A673 (cell line): ENCODE measurements at regions not wholly inside any gene's neighbourhood (a gene's known extent, or its start where the extent isn't known, plus 50 kb on each side); places are given as distances from the start of the nearest gene placed in this dataset.

Experiments
- BruUV-seq: library from RNA; stranded (reverse); fragments of 400-500 nt; replicated peaks from 2 replicates; lab custom pipeline; 2021; lab: Mats Ljungman, UMichigan
- CTCF ChIA-PET: fragments of 300-600 bp; sonication (Branson Sonifier 250); formaldehyde crosslinking; loops from one replicate; lab custom pipeline; 2022; ENCODE audit warnings: antibody characterized with exemption; lab: Charles Lee
- POLR2A ChIA-PET: fragments of 300-600 bp; sonication (Branson Sonifier 250); formaldehyde crosslinking; loops from one replicate; lab custom pipeline; 2022; ENCODE audit warnings: antibody characterized with exemption; ENCODE audit not compliant: low non-redundant PET; lab: Charles Lee
- DNase-seq: peaks from one replicate; pipeline ENCODE4 v3.0.0-alpha.2; 2015; ENCODE audit warnings: low spot score
- H3K27ac ChIP-seq: fragments of 200-600 bp; sonication (generic); 2 replicates; pipeline ENCODE4 v1.5.1; 2016; ENCODE audit warnings: mixed run types, low read depth, mild to moderate bottlenecking, mixed read lengths, antibody characterized with exemption, low read length; ENCODE audit not compliant: poor library complexity, severe bottlenecking
- H3K27me3 ChIP-seq: fragments of 200-600 bp; sonication (generic); replicated peaks from 2 replicates; pipeline ENCODE4 v1.6.1; 2017; ENCODE audit warnings: mixed run types, low read depth, mild to moderate bottlenecking, mixed read lengths, antibody characterized with exemption, low read length; ENCODE audit not compliant: insufficient read depth, poor library complexity
- H3K36me3 ChIP-seq: fragments of 200-600 bp; sonication (generic); 2 replicates; pipeline ENCODE4 v1.6.1; 2016; ENCODE audit warnings: mixed run types, mild to moderate bottlenecking, mixed read lengths, antibody characterized with exemption, low read length; ENCODE audit not compliant: insufficient read depth, poor library complexity, severe bottlenecking
- H3K4me1 ChIP-seq: fragments of 200-600 bp; sonication (generic); 2 replicates; pipeline ENCODE4 v1.6.1; 2017; ENCODE audit warnings: mixed run types, mild to moderate bottlenecking, mixed read lengths, antibody characterized with exemption, low read length; ENCODE audit not compliant: insufficient read depth, poor library complexity, severe bottlenecking
- H3K4me3 ChIP-seq: fragments of 200-600 bp; sonication (generic); 2 replicates; pipeline ENCODE4 v1.5.1; 2016; ENCODE audit warnings: low read depth, mixed run types, mild to moderate bottlenecking, mixed read lengths, low read length; ENCODE audit not compliant: poor library complexity, severe bottlenecking
- H3K9me3 ChIP-seq: fragments of 200-600 bp; sonication (generic); 2 replicates; pipeline ENCODE4 v1.6.1; 2016; ENCODE audit warnings: mixed run types, low read depth, mild to moderate bottlenecking, mixed read lengths, antibody characterized with exemption, low read length; ENCODE audit not compliant: poor library complexity, severe bottlenecking
- EZH2 ChIP-seq: fragments of 200-600 bp; sonication (generic); IDR thresholded peaks from 2 replicates; pipeline ENCODE4 v1.6.1; 2017; ENCODE audit warnings: borderline replicate concordance, low read depth, mild to moderate bottlenecking, mixed read lengths, antibody characterized with exemption, low read length; ENCODE audit not compliant: poor library complexity, severe bottlenecking
- intact Hi-C: fragments of 100-400 bp; cut with micrococcal nuclease; formaldehyde crosslinking; loops from one replicate; pipeline ENCODE4 v1.10.0; 2022; ENCODE audit not compliant: unreplicated experiment
- TF ChIP-seq, protein P1 (sequence below): fragments of 300-800, 200-600 bp; sonication (generic); conservative IDR thresholded peaks from 2 replicates; pipeline ENCODE4 v1.5.1; 2017; ENCODE audit warnings: low read depth, mild to moderate bottlenecking, antibody characterized with exemption, low read length, moderate library complexity, mixed read lengths

DNA sequence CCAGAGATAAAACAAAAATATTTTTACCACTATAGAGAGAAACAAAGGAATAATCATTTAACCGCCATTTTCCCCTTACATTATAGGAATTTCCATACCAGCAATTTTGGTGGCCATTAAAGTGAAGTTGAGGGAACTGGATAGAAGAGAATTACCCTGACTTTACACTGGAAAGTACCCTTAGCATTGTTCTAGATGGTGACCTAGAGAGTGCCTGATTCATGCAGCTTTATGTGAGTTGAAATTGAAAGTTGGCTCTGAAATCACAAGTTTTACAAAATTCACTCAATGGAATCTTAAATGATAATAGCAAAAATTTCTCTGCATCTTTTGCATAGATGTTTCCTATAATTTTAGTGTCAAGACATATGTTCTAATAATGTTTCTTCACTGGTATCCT lies 55.7 kb upstream of the PREP start:
- Histone ChIP-seq H3K27me3 (no peaks in the 10 kb centered on the region), H3K4me1 (peaks cover 5% of the 10 kb centered on the region), H3K27ac (no peak overlapping the region), H3K4me3 (no peak overlapping the region), H3K9me3 (no peaks in the 10 kb centered on the region), H3K36me3 (no peaks in the 10 kb centered on the region)
- TF ChIP-seq, protein P1, sequence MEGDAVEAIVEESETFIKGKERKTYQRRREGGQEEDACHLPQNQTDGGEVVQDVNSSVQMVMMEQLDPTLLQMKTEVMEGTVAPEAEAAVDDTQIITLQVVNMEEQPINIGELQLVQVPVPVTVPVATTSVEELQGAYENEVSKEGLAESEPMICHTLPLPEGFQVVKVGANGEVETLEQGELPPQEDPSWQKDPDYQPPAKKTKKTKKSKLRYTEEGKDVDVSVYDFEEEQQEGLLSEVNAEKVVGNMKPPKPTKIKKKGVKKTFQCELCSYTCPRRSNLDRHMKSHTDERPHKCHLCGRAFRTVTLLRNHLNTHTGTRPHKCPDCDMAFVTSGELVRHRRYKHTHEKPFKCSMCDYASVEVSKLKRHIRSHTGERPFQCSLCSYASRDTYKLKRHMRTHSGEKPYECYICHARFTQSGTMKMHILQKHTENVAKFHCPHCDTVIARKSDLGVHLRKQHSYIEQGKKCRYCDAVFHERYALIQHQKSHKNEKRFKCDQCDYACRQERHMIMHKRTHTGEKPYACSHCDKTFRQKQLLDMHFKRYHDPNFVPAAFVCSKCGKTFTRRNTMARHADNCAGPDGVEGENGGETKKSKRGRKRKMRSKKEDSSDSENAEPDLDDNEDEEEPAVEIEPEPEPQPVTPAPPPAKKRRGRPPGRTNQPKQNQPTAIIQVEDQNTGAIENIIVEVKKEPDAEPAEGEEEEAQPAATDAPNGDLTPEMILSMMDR: no peak
- no peak for TF ChIP-seq EZH2
- intact Hi-C loops: no loop called here
- BruUV-seq: no TSS peak
- POLR2A ChIA-PET: no interaction called here
- DNase-seq: no peak
- CTCF ChIA-PET: no interaction called here

DNA sequence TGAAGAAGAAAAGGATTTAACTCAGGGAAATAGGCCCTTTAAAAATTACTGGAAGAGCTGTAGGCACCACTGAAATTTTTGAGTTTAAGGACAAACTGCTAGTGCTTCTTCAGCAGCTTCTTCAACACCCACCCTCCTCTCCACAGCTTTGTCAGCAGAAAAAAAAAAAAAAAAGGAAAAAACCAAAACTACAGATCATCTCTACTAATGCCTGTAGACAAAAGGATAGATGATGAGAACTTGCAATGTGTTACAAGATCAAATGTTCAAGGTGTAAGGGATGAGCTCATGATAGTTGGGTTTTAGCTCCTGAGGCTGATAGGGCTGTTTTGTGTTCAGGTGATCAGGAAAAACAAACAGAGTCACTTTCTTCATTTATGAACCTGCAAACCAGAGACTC lies 55.2 kb upstream of the PREP start:
- Histone ChIP-seq H3K4me1 (peaks cover 9% of the 10 kb centered on the region), H3K9me3 (no peaks in the 10 kb centered on the region), H3K27ac (no peak overlapping the region), H3K27me3 (no peaks in the 10 kb centered on the region), H3K36me3 (no peaks in the 10 kb centered on the region), H3K4me3 (no peak overlapping the region)
- ChIA-PET CTCF (no interaction called here), POLR2A (interaction anchor here (0.6 kb wide), 1 partner anchor 49 kb away, joined by 3 read pairs; no protein-coding TSS in a partner anchor)
- BruUV-seq: no TSS peak
- TF ChIP-seq, protein P1: no peak
- no peak for TF ChIP-seq EZH2
- no peak for DNase-seq
- intact Hi-C loops: no loop called here

DNA sequence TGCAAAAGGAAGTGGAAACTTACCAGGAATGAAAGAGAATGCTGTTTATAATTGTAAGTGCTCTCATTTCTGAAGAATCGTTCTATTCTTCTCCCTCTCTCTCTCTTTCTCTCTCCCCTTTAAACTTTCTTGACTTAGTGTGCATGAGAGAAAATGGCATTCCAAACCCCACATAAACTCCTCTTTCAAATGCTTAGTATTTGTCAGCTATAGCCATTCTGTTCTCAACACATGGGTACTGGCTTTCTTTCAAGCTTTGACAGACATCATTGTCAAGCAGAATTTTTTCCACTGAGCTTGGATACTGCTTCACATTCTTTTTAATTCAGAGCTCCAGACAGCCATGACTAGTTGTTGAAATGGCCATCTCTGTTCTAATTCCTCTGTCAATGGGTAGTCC lies 51.1 kb upstream of the PREP start:
- Histone ChIP-seq H3K4me3 (no peak overlapping the region), H3K27ac (no peak overlapping the region), H3K27me3 (no peaks in the 10 kb centered on the region), H3K36me3 (no peaks in the 10 kb centered on the region), H3K4me1 (peaks cover 14% of the 10 kb centered on the region), H3K9me3 (no peaks in the 10 kb centered on the region)
- POLR2A ChIA-PET: no interaction called here
- no peak for DNase-seq
- intact Hi-C loops: no loop called here
- CTCF ChIA-PET: no interaction called here
- no peak for TF ChIP-seq EZH2
- TF ChIP-seq, protein P1: no peak
- BruUV-seq: no TSS peak
